Cerebellar cortex (tissue), 1 donor: ENCODE measurements at regions not wholly inside any gene's neighbourhood (a gene's known extent, or its start where the extent isn't known, plus 50 kb on each side); places are given as distances from the start of the nearest gene placed in this dataset.
A peak's percentile ranks its signal among the peaks of the same experiment; 100 is the strongest.

Experiments
- DNase-seq: peaks from one replicate; pipeline ENCODE4 v3.0.0-alpha.2; 2015; ENCODE audit warnings: low spot score

- DNase-seq, result peak; percentile 85
These were observed 150.4 kb upstream of the RAI14 start for GRCh38 chr5:34505731-34506130.

- DNase-seq, result no peak
These were observed 148.2 kb upstream of the RAI14 start for GRCh38 chr5:34507933-34508332.

GRCh38 chr5:34509392-34509791, 146.7 kb upstream of the RAI14 start:
- no peak for DNase-seq

- DNase-seq, result no peak
These were observed 146.1 kb upstream of the RAI14 start for GRCh38 chr5:34510002-34510401.

- no peak for DNase-seq
These were observed 145.1 kb upstream of the RAI14 start for GRCh38 chr5:34511063-34511462.

GRCh38 chr5:34511481-34511880, 144.6 kb upstream of the RAI14 start:
- DNase-seq, result no peak

- no peak for DNase-seq
These were observed 144.2 kb upstream of the RAI14 start for GRCh38 chr5:34511915-34512314.

- no peak for DNase-seq
These were observed 140.0 kb upstream of the RAI14 start for GRCh38 chr5:34516166-34516565.

- DNase-seq, result no peak
These were observed 139.4 kb upstream of the RAI14 start for GRCh38 chr5:34516686-34517085.

- no peak for DNase-seq
These were observed 138.9 kb upstream of the RAI14 start for GRCh38 chr5:34517249-34517648.

- DNase-seq, result no peak
These were observed 136.5 kb upstream of the RAI14 start for GRCh38 chr5:34519489-34520220.

- no peak for DNase-seq
These were observed 134.4 kb upstream of the RAI14 start for GRCh38 chr5:34521628-34522290.

- peak; percentile 87 for DNase-seq
These were observed 133.3 kb upstream of the RAI14 start for GRCh38 chr5:34522599-34523386.

GRCh38 chr5:34523387-34523726, 132.8 kb upstream of the RAI14 start:
- DNase-seq, result no peak

- no peak for DNase-seq
These were observed 132.0 kb upstream of the RAI14 start for GRCh38 chr5:34524123-34524522.

GRCh38 chr5:34525761-34526160, 130.4 kb upstream of the RAI14 start:
- DNase-seq, result no peak

- DNase-seq, result no peak
These were observed 129.3 kb upstream of the RAI14 start for GRCh38 chr5:34526682-34527305.

- no peak for DNase-seq
These were observed 126.4 kb upstream of the RAI14 start for GRCh38 chr5:34529581-34530331.

- DNase-seq, result no peak
These were observed 125.5 kb upstream of the RAI14 start for GRCh38 chr5:34530637-34531036.

- no peak for DNase-seq
These were observed 124.3 kb upstream of the RAI14 start for GRCh38 chr5:34531751-34532360.
